GM10266 (cell line): ENCODE measurements at regions not wholly inside any gene's neighbourhood (a gene's known extent, or its start where the extent isn't known, plus 50 kb on each side); places are given as distances from the start of the nearest gene placed in this dataset.

Source experiments
- DNase-seq: peaks from one replicate; pipeline ENCODE4 v3.0.0; 2012; ENCODE audit errors: extremely low spot score
- CTCF ChIP-seq: IDR thresholded peaks from 2 replicates; pipeline ENCODE4 v1.5.1; 2012; ENCODE audit warnings: mild to moderate bottlenecking, low read depth; ENCODE audit not compliant: control insufficient read depth, insufficient read depth; ENCODE audit errors: missing control alignments

GRCh38 chr4:123591875-123592274 is 195.3 kb downstream of the SPRY1 start:
- no peak for TF ChIP-seq CTCF
- DNase-seq = no peak

GRCh38 chr4:123593655-123594054 is 197.1 kb downstream of the SPRY1 start:
- DNase-seq = no peak
- TF ChIP-seq CTCF = no peak

GRCh38 chr4:123596805-123597204 is 200.2 kb downstream of the SPRY1 start:
- no peak for DNase-seq
- no peak for TF ChIP-seq CTCF

GRCh38 chr4:123597586-123597985 is 201.0 kb downstream of the SPRY1 start:
- no peak for DNase-seq
- no peak for TF ChIP-seq CTCF

- no peak for TF ChIP-seq CTCF
- DNase-seq = no peak
These were observed 201.7 kb downstream of the SPRY1 start for GRCh38 chr4:123598331-123598730.

- DNase-seq = no peak
- TF ChIP-seq CTCF = no peak
These were observed 202.7 kb downstream of the SPRY1 start for GRCh38 chr4:123599061-123599919.
